HG03575 (cell line): ENCODE measurements at regions not wholly inside any gene's neighbourhood (a gene's known extent, or its start where the extent isn't known, plus 50 kb on each side); places are given as distances from the start of the nearest gene placed in this dataset.
"Not testable (repeated sequence)": the region's sequence is repeated elsewhere in the genome, so short reads cannot be mapped to it uniquely, and the experiment has no call there.

Source experiments
- ATAC-seq: cut with Tn5 transposase; IDR thresholded peaks from one replicate; pipeline ENCODE4 v1.9.1; 2021; ENCODE audit not compliant: unreplicated experiment, insufficient number of reproducible peaks, low FRiP score; ENCODE audit errors: extremely low read depth

DNA sequence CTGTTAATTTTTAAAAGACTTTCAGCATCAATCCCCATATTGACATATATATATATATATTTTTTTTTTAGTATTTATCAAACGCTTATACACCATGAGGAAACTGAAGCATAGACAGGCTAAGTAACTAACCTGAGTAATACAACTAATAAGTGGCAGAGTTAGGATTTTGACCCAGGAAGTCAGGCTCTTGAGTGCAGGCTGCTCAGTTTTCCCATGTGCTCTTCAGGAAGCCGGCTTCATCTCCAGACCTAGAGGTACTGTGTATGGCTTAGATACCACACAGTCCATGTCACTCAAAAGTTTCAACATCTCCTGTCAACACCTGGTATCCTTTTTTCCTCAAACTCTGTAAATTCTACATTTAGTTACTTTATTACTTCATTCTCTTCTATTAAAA, 841.7 kb upstream of the ACVR2A start:
- ATAC-seq, result no peak

DNA sequence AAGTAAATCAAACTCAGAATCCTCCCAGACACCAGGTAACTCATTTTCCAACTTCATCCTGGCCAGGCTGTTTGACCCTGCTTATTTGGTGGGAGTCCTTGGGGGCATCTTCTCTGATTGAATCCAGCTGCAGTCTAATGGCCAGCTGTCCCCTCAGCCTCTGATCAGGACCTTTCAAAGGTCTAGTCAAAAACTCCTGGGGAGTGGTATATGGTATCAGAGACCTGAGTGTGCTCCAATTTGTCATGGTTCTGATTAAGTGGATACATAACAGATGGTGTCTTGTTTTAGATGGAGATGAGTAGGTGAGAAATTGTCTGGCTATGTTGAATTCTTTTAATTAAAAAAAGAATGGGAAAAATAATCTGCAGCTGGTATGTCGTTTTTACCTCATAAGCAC, 842.6 kb upstream of the ACVR2A start:
- no peak for ATAC-seq

GRCh38 chr2:147001061-147001460, 843.8 kb upstream of the ACVR2A start:
- ATAC-seq, result no peak

- not testable (repeated sequence) for ATAC-seq
Observed at GRCh38 chr2:147000151-147000550, 844.7 kb upstream of the ACVR2A start.

DNA sequence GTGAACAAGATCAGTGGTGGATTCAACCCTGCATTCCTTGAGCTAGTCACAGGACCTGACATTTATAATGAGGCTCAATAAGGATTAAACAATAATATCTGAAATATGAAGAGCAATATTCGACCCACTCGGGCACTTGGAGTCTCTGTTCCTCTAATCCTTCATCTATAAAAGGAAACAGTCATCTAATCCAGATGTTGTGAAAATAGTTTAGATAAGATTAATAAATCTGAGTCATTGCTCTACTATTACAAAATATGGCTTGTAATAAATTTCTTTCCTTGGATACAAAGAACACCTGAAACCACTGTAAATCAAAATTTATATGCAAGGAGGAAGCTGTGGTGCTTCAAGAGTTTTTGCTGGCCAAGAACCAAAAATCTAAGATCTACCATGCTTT, 846.9 kb upstream of the ACVR2A start:
- no peak for ATAC-seq

DNA sequence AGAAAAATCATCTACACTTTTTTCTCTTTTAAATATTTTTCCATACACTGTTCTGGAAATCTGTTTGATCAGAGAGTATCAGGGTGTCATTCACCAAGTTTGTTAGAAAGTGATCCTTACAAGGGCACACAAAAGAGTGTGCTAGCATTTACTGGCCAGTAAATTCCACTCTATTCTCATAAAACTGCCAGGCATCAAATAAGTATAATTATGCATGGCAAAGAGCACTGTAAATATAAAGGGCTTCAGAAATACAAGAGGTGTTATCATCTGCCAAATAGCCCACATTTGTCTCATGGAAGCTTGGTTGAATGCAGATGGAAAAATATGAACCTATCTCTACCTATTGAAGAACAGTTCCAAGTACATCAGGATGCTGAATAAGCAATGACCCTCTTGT, 847.3 kb upstream of the ACVR2A start:
- ATAC-seq, result no peak

- ATAC-seq, result no peak
Observed at GRCh38 chr2:146994246-146994645, 850.6 kb upstream of the ACVR2A start.

- ATAC-seq, result no peak
Observed at GRCh38 chr2:146992466-146992865, 852.4 kb upstream of the ACVR2A start.

- ATAC-seq, result no peak
Observed at GRCh38 chr2:146992057-146992456, 852.8 kb upstream of the ACVR2A start.

GRCh38 chr2:146990311-146991054, 854.3 kb upstream of the ACVR2A start:
- ATAC-seq, result no peak

DNA sequence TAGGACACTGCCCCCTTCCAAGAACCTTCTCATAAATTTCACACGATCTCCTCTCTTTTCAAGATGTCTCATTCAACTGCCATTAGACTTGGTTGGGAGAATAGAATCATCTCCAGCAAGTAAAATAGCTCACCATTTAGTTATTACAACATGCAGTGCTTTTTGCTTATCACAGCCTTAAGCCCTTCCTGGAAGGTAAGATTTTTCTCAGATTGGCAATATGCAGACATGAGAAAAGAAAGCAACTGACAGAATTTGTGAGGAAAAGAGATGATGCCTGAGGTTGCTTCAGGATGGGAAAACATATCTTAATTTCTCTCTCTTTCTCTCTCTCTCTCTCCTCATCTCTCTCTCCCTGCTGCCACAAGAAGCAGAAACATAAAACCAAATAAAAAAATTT, 855.1 kb upstream of the ACVR2A start:
- no peak for ATAC-seq

DNA sequence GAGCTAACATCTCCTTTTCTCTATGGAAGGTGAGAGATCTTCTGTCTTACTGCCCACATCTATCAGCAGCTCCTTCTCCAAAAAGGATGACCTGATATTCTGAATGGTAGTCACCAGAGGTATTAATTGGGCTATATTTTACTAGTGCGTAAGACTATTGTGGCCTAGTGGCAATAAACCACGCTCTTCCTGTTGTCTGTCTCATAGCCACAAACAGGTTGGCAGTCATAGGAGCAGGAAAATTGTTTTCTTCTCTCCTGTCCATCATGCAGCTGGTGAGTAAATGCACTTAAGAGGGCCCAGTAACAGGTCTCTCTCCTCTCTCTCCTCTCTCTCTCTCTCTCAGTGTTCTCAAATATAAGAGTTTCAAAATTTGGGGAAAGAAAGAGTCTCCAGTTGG, 856.8 kb upstream of the ACVR2A start:
- ATAC-seq, result no peak

DNA sequence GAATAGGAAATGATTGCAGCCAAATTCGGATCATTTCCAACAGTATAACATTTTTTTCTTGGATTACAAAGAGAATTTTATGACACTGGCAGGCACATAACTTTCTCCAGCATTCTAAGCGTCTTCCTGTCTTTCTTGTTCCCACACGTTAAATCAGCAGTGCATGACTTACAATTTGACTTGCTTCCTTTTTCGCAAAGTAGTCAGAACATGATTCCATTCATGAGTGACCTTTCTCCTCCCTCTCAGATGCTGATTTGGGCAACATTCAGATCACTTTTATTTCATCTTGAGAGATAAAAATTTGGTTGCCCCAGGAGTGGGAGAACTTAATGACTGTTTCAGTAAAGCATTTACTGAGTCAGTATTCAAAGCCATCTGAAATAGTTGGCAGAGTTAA, 858.7 kb upstream of the ACVR2A start:
- no peak for ATAC-seq

GRCh38 chr2:146985753-146986152, 859.1 kb upstream of the ACVR2A start:
- ATAC-seq, result no peak

DNA sequence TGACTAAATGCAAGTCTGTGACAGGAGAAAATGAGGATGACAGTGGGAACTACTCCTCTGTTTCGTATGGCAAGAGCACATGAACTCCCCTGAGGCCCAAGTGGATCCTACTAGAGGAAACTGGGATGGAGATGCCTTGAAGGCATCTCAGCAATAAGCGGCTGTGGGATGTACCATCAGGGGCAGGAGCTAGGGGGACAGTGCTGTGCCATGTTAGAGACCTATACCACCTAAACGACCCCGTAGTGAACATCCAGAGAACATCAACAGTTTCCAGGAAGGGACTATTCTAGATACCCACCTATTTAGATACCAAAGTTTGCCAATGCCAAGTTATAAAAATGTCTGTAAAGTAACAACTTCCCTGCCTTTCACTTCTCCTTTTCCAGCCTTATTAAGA, 860.8 kb upstream of the ACVR2A start:
- no peak for ATAC-seq

DNA sequence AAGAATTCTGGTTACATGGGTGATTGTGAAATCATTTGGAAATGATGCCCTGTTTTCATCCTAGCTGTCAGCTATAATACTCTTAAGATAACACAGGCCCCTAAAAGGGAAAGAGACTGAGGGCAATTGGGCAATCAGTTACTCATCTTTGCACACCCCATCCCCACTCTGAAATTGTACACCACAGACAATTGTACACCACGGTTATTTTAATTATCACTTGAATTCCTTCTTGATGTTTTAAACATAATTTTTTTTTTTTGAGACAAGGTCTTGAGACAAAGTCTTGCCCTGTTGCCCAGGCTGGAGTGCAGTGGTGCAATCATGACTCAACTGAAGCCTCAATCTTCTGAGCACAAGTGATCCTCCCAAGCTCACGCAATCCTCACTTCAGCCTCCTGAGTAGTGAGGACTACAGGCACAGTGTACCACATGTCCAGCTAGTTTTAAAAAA, 862.4 kb upstream of the ACVR2A start:
- ATAC-seq, result no peak

DNA sequence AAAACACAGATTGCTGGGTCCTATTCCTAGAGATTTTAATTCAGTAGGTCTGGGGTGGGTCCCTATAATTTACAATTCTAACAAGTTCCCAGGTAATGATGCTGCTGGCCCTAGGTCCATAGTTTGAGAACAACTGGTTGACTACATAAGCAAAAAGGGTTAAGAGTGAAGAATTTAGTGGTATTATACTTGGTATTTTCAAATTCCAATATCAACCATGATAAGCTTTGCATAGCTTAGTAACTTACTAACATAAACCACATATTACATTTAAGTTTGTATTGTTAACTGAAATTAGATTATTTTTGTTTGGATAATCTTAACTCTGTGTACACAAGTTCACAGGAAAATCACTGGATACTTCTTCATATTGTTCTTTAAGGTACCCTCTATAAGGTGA, 862.9 kb upstream of the ACVR2A start:
- ATAC-seq, result no peak

- ATAC-seq, result no peak
Observed at GRCh38 chr2:146979746-146980145, 865.1 kb upstream of the ACVR2A start.

GRCh38 chr2:146978577-146979555, 866.0 kb upstream of the ACVR2A start:
- ATAC-seq, result no peak

- ATAC-seq, result not testable (repeated sequence)
Observed at GRCh38 chr2:146970981-146971380, 873.8 kb upstream of the ACVR2A start.
